ENCODE measurements at regions not wholly inside any gene's neighbourhood (a gene's known extent, or its start where the extent isn't known, plus 50 kb on each side); places are given as distances from the start of the nearest gene placed in this dataset.

DNA sequence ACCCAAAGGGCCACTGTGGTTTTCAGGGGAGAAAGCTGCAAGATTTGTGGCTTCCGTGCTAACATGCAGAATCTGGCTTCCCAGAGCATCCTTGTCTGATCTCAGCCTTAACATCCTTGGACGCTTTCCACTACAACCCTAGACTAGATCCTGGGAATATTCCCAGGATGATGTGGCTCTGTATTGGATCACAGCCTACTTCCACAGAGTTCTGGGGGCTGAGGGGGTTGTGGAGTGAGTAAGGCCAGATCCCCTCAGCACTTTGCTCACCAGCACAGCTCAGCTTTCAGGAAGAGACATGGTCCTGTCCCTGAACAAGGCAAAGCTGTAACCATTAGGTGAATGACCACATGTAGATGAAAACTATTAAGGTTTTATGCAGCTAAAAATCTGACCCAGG, 241.3 kb upstream of the MYO3A start:
- DNase-seq = no peak
- no peak overlapping the region for H3K27ac ChIP-seq
- H3K4me1 ChIP-seq = no peaks in the 10 kb centered on the region
- no peaks in the 10 kb centered on the region for H3K27me3 ChIP-seq
- 100% methylated on average over 1 to 2 of the region's 2 CpGs for WGBS, 2 donors
- TF ChIP-seq, protein P1, sequence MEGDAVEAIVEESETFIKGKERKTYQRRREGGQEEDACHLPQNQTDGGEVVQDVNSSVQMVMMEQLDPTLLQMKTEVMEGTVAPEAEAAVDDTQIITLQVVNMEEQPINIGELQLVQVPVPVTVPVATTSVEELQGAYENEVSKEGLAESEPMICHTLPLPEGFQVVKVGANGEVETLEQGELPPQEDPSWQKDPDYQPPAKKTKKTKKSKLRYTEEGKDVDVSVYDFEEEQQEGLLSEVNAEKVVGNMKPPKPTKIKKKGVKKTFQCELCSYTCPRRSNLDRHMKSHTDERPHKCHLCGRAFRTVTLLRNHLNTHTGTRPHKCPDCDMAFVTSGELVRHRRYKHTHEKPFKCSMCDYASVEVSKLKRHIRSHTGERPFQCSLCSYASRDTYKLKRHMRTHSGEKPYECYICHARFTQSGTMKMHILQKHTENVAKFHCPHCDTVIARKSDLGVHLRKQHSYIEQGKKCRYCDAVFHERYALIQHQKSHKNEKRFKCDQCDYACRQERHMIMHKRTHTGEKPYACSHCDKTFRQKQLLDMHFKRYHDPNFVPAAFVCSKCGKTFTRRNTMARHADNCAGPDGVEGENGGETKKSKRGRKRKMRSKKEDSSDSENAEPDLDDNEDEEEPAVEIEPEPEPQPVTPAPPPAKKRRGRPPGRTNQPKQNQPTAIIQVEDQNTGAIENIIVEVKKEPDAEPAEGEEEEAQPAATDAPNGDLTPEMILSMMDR (IDR thresholded peaks at IDR 0.05) = no peak
- no peak for TF ChIP-seq POLR2A (IDR thresholded peaks at IDR 0.05)
- H3K9me3 ChIP-seq = no peaks in the 10 kb centered on the region
- H3K36me3 ChIP-seq = no peaks in the 10 kb centered on the region
- intact Hi-C loops (cut with DNase I) = no loop called here
- H3K4me3 ChIP-seq = no peak overlapping the region

DNA sequence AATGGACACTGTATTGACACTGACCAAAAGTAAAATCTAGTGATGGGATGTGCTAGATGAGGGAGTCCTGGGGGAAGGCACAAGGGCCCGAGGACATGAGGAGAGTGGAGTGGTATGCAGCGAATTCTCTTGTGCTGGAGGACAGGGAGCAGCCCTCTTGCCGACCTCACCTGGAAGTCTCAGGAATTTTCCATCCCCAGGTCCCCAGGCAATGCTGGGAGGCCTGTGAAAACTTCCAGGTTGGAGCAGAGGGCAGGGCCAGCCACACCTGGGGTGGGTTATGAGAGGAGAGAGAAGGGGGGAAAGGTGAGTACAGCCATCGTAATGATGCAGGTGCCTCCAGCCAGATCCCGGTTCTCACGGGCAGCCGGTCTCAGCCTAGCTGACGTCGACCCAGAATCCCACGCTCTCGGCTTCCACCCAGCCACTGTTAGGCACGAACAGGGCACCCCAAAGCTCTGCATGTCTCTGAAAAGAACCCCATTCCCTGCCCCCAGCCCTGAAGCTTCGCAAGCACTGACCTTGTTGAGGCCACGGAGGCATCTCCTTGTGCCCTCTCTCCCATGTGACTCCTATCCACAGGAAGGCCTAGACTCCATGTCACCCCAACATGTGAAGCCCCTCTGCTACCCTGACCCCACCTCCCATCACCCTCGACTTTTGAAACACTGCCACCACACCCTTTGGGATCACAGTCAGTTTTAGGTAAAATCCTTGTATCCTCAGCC, 239.7 kb upstream of the MYO3A start:
- Histone ChIP-seq H3K27ac (no peak overlapping the region), H3K9me3 (no peaks in the 10 kb centered on the region), H3K4me3 (no peak overlapping the region), H3K27me3 (no peaks in the 10 kb centered on the region), H3K4me1 (no peaks in the 10 kb centered on the region), H3K36me3 (no peaks in the 10 kb centered on the region)
- TF ChIP-seq POLR2A (IDR thresholded peaks at IDR 0.05) = no peak
- TF ChIP-seq, protein P1 (IDR thresholded peaks at IDR 0.05) = no peak
- 67 to 70% methylated on average over 7 to 12 of the region's 15 CpGs for WGBS, 2 donors
- intact Hi-C loops (cut with DNase I) = no loop called here
- DNase-seq = no peak

DNA sequence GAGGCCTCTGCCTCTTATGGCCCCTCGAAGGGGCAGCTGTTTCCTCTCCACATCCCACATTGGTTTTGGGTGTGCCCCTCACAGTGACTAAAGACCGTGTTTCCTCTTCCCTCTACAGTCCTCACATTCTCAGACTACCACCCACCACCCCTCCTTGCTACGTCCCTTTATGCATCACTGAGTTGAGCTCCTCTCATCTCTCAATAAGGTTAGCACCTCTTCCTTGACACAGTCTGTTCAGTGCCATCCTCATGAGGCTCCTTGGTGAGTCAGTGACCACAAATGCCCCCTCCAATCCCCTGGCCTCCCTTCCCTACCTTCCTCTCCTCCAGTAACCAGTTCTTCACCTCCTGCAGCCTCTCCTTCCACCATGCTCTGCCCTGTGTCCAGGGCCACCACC, 239.1 kb upstream of the MYO3A start:
- TF ChIP-seq, protein P1 (IDR thresholded peaks at IDR 0.05) = no peak
- TF ChIP-seq POLR2A (IDR thresholded peaks at IDR 0.05) = no peak
- Histone ChIP-seq H3K4me3 (no peak overlapping the region), H3K4me1 (no peaks in the 10 kb centered on the region), H3K27ac (no peak overlapping the region), H3K27me3 (no peaks in the 10 kb centered on the region), H3K36me3 (no peaks in the 10 kb centered on the region), H3K9me3 (no peaks in the 10 kb centered on the region)
- DNase-seq = no peak
- intact Hi-C loops (cut with DNase I) = no loop called here
- WGBS, 2 donors = 45 to 59% methylated on average over 3 of the region's 3 CpGs

DNA sequence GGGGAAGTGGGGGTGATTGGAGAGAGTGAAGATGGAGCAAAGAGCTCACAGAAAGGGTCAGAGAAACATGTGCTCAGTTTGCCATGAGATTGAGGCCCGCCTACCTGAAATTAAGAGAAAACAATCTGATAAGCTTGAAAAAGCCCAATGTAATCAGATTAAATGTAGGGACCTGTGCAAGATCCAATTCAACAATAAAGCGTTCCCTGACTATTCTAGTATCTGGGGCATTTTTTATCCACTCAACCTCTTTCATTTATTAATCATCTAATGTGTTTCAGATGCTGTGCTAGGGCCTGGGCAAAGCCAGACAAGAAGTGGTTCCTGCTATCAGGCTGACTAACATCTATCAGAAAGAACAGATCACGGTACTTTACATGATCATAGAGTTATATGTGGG, 238.4 kb upstream of the MYO3A start:
- H3K9me3 ChIP-seq = no peaks in the 10 kb centered on the region
- no peak for DNase-seq
- H3K27me3 ChIP-seq = no peaks in the 10 kb centered on the region
- 59 to 83% methylated on average over 3 of the region's 3 CpGs for WGBS, 2 donors
- no peak for TF ChIP-seq POLR2A (IDR thresholded peaks at IDR 0.05)
- TF ChIP-seq, protein P1 (IDR thresholded peaks at IDR 0.05) = no peak
- intact Hi-C loops (cut with DNase I) = no loop called here
- H3K36me3 ChIP-seq = no peaks in the 10 kb centered on the region
- H3K4me1 ChIP-seq = no peaks in the 10 kb centered on the region
- H3K27ac ChIP-seq = no peak overlapping the region
- no peak overlapping the region for H3K4me3 ChIP-seq

DNA sequence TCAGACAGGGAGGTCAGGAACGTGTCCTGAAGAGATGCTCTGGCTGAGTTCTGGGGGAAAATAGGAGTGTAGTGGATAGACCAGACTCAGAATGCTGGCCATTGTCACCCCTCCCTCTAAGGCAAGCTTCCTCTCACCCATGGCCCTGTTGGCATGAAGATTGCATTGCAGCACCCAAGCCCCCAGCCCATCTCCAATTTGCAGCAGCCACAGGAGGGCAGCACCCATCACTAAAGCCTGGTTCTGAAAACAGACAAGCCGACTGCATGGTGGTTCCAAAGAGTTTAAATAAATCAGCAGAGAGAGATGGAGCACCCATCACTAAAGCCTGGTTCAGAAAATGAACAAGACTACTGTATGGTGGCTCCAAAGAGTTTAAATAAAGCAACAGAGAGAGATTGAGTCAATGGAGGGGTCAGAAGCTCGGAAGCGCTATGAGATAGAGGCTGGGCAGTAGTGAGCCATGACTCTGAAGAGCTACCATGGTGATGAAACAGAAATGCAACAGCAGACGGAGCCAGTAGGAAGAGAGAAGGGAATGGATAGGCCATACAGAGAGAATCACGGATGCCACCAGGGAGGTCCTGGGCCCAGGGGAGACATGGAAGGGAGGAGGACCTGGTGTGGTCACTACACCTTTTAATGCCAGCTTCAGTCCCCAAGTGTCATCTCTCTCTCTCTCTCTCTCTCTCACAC, 237.9 kb upstream of the MYO3A start:
- TF ChIP-seq, protein P1 (IDR thresholded peaks at IDR 0.05) = no peak
- TF ChIP-seq POLR2A (IDR thresholded peaks at IDR 0.05) = no peak

More for the DNA sequence above, 237.9 kb upstream of the MYO3A start:
- Histone ChIP-seq H3K27me3 (no peaks in the 10 kb centered on the region), H3K9me3 (no peaks in the 10 kb centered on the region), H3K4me1 (no peaks in the 10 kb centered on the region), H3K4me3 (no peak overlapping the region), H3K27ac (no peak overlapping the region), H3K36me3 (no peaks in the 10 kb centered on the region)
- intact Hi-C loops (cut with DNase I) = no loop called here
- WGBS, 2 donors = 86 to 89% methylated on average over 6 of the region's 6 CpGs
- DNase-seq = no peak
